Stimulated activated CD4-positive, alpha-beta T cell treated with anti-CD3 and anti-CD28 coated beads, Interleukin-4, amount 100 ng/mL, for 48 hours (primary cell): ENCODE measurements at regions not wholly inside any gene's neighbourhood (a gene's known extent, or its start where the extent isn't known, plus 50 kb on each side); places are given as distances from the start of the nearest gene placed in this dataset.

Source experiments
- DNase-seq, 2 donors: peaks; one replicate each; pipeline ENCODE4 v3.0.0-alpha.2; 2020; ENCODE audit warnings: low read depth in 2 of 2

DNA sequence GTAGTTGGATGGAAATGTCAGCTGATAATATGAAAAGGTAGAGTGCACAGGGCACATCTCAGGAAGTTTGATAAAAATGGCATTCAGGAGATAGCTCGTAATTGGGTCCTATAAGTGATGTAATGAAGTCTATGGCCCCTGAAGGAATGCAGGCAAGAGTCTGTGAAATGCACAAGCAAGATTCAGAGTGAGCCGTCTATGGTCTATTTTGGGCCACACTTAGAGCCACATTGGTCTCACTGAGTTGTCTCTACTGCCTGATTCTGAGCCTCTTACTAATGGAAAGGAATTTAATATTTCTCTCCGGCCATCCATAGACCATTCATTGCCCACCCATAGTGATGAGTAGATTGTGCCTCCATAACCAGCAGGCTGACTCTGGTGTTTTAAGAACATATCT lies 111.3 kb upstream of the KCNN2 start:
- DNase-seq = no peak

DNA sequence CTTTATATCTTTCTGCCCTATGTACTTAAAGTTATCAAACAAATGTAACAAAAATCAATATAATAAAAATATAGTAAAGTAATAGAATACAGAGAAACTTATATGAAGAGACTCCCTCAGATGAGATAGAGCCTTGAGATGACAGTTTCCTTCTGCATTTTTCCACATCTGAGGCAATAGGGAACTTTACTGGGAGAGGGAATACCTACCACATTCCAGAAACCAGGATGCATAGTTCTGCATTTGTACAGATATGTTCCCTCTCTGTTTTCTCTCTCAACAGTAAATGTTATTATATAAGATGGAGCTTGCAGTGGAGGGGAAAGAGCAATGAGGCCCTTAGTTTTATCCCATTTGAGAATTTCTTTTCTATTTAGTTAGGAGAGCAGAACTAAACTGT lies 109.6 kb upstream of the KCNN2 start:
- DNase-seq = no peak

DNA sequence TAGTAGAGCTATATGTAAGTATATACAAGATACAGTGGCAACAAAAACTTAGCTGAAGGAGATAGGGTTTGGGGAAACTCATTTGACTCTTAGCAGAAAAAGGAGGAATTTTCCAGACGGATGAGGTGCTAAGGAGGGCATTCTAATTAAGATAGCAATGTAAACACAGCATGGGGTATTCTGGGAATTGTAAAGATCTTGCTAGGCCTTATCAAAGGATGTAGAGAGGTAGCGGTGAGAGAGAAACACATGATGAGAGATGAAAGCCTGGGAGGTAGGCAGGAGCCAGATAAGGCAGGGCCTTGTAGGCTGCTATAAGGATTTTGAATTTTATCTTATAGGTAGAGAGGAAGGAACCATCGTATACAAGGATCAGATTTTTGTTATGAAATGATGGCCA lies 106.6 kb upstream of the KCNN2 start:
- no peak for DNase-seq

DNA sequence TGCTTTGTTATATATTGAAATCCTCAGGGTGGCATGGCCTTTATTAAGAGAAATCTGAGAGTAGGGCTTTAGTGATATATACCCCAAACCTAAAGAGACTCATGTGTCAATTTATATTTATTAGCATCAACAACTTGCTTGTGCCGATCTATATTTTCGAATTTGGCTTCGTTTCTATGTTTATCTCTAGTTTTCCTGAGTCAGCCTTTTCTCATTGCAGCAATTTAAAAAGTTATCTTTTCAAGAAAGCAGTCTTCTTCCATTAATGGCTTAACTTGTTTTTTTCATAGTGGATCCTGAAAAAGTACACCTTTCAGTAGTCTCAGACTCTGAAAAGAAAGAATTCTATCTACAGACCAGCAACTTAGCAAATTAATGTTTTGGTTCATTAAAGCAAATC lies 99.9 kb upstream of the KCNN2 start:
- no peak for DNase-seq

DNA sequence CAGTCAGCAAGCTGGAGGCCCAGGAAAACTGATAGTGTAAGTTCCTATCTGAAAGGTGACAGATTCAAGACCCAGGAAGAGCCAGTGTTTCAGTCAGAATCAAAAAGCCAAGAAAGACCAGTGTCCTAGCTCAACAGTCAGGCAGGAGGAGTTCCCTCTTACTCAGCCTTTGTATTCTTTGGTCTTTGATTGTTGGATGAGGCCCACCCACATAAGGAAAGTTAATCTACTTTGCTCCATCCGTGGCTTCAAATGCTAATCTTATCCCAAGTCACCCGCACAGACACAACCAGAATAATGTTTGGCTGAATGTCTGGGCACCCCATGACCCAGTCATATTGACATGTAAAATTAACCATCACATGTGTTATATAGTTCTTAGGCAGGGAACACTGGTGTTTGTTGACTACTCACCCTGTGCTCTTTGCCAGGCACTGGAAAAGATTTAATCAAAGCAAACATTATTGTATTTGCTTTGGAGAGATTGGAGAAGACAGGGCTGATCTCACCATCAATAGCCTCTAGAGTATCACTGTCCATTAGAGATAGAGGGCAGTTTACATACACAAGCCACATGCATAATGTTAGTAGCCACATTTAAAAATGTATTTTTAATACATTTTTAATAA lies 96.3 kb upstream of the KCNN2 start:
- DNase-seq = no peak

DNA sequence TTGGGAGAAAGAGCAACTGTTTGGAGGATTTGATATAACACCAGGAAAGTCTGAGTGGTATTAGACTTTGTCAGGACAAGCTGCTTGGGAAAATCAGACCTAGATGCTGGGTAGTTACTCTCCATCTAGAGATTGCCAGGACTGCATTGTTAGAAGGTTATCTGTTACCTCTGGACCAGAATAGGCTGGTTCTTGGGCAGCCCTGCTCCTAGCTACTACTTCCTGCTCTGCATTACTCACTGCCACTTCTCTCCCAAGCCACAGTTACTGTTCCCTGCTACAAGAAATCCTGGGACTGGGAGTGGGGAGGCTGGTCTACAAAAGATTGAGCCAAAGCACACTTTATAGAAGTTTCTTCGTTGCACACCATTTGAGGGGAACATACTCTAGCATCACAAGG lies 95.5 kb upstream of the KCNN2 start:
- no peak for DNase-seq

DNA sequence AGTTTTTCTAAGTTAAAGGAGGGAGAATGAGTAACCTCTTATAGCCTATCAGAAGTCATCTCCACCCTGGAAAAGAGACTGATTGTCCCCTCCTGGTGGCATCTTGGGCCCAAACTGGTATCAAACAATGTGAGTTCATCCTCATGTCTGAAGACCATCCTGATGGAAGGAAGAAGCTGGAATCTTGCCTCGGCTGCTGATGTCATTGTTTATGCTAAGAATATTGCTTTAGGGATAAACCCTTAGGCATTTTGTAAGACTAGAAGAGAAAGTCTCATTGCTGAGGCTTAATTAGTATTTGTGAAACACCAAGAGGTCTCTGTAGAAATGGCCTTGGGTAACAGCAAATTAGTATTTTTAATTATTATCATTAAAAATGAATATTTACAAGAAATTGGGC lies 65.7 kb upstream of the KCNN2 start:
- DNase-seq = no peak

DNA sequence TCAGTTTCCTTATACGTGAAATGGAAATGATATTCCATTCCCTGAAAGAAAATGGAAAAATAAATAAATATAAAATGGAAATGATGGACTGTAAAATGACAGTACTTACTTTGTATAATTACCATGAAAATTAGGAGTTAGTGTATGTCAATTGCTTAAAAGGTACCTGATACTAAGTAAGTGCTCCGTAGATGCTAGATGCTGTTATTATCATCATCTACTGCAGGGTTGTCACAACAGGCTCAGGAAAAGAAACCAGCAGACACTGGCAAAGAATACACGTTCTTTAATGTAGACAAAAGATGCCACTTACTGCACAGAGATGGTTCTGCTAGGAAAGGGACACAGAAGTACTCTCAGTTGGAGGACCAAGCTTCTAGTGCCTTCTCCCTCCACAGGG lies 64.0 kb upstream of the KCNN2 start:
- DNase-seq = no peak

DNA sequence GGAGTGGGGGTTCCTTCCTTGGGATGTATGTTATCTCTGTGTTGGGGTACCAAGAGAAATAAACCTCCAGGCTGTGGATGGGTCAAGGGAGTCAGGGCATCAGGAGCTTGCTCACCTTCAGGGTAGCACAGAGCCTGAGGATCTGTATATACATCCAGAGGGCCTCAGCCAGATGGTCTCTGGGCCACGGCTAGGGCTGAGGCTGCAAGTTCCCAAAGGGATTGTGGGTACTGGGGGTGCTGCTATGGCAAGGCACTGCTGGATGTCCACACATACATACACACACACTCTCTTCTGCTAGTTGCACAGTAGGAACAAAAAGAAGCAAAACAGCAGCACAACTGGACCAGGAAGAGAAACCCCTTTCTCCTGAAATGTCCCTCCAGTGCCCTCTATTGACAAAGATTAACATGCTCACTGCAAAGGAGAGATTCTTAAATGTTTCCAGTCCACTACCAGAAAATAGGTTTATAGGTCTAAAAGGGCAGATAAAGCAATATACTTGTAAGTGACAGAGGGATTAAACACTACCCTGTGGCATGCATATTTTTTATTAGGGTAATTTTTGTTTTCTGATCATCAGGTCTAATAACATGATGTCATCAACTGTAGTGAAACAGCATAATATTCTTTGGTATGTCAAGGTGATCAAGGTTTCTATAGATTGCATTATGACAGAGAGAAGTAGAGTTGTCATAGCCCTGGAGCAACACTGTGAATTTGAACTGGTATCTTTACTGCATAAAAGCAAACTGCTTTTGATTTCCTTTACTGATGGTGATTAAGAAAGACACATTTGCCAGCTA lies 56.3 kb upstream of the KCNN2 start:
- no peak for DNase-seq

DNA sequence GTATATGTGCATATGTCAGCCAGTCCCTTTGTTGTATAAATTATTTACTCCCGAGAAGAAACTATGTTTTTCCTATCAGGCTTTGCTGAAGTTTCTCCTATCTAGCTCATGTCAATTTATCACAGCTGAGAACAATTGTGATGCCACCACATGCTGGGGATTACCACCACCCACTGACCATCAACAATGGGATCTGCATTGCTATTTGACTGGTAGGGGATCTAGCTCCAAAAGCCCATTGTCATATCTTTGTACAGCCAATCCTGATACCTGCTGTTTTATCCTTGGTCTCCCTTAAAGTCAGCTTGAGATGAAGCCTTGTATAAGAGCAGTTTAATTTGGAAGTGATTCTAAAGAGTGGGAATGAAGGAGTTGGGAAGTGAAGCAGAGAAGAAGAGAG lies 53.9 kb upstream of the KCNN2 start:
- no peak for DNase-seq

DNA sequence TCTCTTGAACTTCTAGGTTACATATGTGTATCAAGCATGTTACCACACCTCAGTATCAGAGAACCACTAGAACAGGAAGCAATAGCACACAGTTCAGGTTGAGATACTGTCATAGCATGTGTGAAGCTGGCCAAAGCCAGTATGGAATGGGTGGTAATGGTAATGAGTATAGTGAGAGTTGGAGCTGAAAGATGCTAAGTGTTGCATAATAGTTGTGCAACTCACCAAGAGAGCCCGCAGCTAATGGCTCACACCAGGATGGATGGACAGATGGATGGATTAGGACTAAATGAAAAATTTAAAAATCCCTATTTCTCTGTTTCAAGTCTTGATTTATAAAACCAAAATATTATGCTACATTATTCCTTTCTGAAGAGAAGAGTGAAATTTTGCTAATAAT lies 53.4 kb upstream of the KCNN2 start:
- no peak for DNase-seq

DNA sequence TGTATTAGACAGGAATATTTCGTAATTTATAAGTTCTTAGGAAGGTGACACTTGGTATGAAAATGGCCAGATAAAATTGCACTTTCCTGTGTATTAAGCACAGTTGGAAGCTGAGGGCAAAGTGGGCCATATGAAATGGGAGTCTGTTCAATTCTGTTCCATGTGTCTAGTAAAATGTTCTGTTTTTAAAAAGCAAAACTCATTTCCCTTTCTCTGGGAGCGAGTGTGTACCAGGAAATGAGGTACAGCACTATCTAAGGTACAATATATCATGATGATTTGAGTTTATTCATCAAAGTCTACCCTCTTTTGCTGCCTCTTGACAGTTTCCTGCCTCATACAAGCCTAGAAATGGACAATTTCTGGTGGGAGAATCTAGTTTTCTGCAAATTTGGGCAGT lies 51.2 kb upstream of the KCNN2 start:
- no peak for DNase-seq

DNA sequence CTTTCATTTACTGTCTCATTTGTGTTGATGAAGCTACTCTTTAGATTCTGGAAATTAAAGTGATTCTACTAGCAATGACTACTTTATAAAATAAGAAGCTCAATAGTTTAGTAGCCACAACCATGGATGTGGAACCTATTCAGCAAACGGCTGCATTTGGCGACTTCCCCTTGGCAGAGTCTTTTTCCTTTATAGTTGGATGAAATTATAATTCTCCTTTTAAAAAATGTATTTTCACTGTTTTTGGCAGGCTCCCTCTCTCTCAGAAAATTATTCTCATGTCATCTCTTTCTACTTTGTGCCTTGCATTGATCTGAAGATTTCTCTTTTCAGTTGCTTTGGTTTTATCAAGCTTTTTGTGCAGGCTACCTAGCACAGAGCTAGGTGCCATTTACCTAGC lies 50.6 kb upstream of the KCNN2 start:
- no peak for DNase-seq

DNA sequence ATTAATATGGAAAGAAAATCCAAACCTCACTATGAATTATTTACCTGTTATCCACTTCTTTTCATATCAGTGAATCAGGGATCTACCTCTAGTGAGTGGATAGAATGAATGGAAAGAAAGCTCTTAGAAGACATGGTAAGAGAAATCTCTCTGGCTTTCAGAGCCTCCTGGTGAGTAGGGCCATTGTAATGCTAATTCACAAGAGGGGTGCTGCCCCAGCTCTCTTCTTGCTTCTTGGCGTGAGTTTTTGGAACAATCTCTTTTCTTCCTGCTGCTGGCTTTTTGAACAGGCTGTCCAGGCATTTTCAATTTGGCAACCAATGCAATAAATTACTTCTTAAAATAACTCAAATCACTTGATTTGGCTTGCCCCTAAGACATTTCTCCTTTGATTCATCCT lies 49.9 kb upstream of the KCNN2 start:
- no peak for DNase-seq
